HT1080 (cell line): ENCODE measurements at regions not wholly inside any gene's neighbourhood (a gene's known extent, or its start where the extent isn't known, plus 50 kb on each side); places are given as distances from the start of the nearest gene placed in this dataset.
A peak's percentile ranks its signal among the peaks of the same experiment; 100 is the strongest.

Experiments used
- DNase-seq: peaks from one replicate; pipeline ENCODE4 v3.0.0-alpha.2; 2015; ENCODE audit warnings: low read depth

GRCh38 chr4:184575306-184575705, 73.9 kb downstream of the CASP3 start:
- no peak for DNase-seq

- DNase-seq, result no peak
Observed at GRCh38 chr4:184574861-184575260, 74.4 kb downstream of the CASP3 start.

- DNase-seq, result no peak
Observed at GRCh38 chr4:184573701-184574100, 75.5 kb downstream of the CASP3 start.

- DNase-seq, result no peak
Observed at GRCh38 chr4:184568770-184569169, 80.5 kb downstream of the CASP3 start.

- no peak for DNase-seq
Observed at GRCh38 chr4:184563621-184564020, 85.6 kb downstream of the CASP3 start.

GRCh38 chr4:184558996-184559395, 84.6 kb upstream of the IRF2 start:
- DNase-seq, result no peak

GRCh38 chr4:184553891-184554290, 79.5 kb upstream of the IRF2 start:
- no peak for DNase-seq

GRCh38 chr4:184550476-184550875, 76.1 kb upstream of the IRF2 start:
- DNase-seq, result no peak

- DNase-seq, result peak; percentile 19
Observed at GRCh38 chr4:184548648-184549341, 74.4 kb upstream of the IRF2 start.

- no peak for DNase-seq
Observed at GRCh38 chr4:184548316-184548647, 73.9 kb upstream of the IRF2 start.

GRCh38 chr4:184544788-184545409, 70.5 kb upstream of the IRF2 start:
- peak; percentile 11 for DNase-seq

GRCh38 chr4:184541907-184542306, 67.6 kb upstream of the IRF2 start:
- DNase-seq, result no peak

GRCh38 chr4:184540307-184540706, 66.0 kb upstream of the IRF2 start:
- no peak for DNase-seq

GRCh38 chr4:184538023-184538599, 63.8 kb upstream of the IRF2 start:
- DNase-seq, result peak; percentile 85

- peak; percentile 97 for DNase-seq
Observed at GRCh38 chr4:184537269-184538022, 63.1 kb upstream of the IRF2 start.

- no peak for DNase-seq
Observed at GRCh38 chr4:184536881-184537248, 62.5 kb upstream of the IRF2 start.

- no peak for DNase-seq
Observed at GRCh38 chr4:184536065-184536880, 61.9 kb upstream of the IRF2 start.

- peak; percentile 72 for DNase-seq
Observed at GRCh38 chr4:184534511-184535391, 60.4 kb upstream of the IRF2 start.

- DNase-seq, result no peak
Observed at GRCh38 chr4:184533908-184534307, 59.6 kb upstream of the IRF2 start.

GRCh38 chr4:184531008-184531407, 56.7 kb upstream of the IRF2 start:
- DNase-seq, result no peak
